NCI-H510A treated with DMSO at 0.1 percent for 48 hours (cell line): ENCODE measurements at regions not wholly inside any gene's neighbourhood (a gene's known extent, or its start where the extent isn't known, plus 50 kb on each side); places are given as distances from the start of the nearest gene placed in this dataset.

Experiments used
- DNase-seq: peaks from one replicate; lab custom pipeline; 2025; lab: John Stamatoyannopoulos, UW

GRCh38 chr1:55684131-55684650 lies 469.0 kb upstream of the USP24 start:
- DNase-seq: peak; percentile 81

GRCh38 chr1:55682198-55682597 lies 467.0 kb upstream of the USP24 start:
- DNase-seq: peak; percentile 74

GRCh38 chr1:55679971-55680370 lies 464.8 kb upstream of the USP24 start:
- DNase-seq: no peak

DNA sequence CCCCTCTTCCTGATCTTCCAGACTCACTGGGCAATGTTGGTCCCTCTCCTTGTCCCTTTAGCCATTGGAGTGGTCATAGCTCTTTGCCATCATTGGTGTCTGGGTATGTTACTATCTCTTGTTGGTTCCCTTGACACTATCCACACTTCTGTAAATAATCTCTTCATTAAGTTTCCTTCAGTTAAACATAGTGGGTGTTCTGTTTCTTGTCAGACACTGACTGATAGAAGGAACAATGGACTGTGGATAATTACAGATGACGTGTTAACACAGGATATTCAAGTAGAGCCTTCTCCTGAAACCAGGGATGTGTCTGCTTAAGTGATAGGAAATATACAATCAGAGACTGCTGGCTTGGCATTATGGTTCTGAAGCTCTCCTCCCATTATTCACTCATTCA lies 458.3 kb upstream of the USP24 start:
- no peak for DNase-seq

DNA sequence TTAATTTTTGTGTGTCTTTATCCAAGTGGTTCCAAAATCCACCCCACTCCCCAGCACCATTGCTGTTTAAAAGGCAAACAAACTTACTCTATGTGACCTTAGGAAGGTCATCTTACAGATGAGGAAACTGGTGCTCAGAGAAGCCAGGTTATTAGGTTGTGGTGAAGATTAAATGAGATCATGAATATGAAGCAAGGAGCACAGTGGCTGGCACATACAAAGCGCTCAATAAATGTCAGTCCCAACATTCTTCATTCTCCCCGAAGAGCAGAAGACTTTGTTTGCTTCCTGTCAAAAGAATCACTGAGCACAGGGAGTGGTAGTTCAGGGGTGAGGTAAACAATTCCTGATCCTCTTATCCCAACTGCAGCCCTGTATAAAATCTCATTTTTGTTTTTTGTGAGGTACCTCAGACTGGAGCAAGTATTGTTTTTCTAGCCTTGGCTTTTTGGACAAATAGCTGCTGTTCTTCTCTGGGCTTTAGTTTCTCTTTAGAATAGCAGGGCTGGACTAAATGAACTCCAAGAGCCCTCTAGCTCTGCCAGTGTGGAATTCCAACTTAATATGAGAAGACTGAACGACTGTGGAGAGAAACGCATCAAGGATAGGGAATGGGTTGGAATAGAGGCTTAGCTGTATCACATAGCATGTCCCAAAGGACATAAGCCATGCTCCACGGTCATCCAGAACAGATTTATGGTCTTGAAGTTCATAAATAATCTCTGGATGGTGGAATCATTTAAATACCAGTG lies 455.3 kb upstream of the USP24 start:
- DNase-seq: peak; percentile 14

- no peak for DNase-seq
These were observed 454.1 kb upstream of the USP24 start for GRCh38 chr1:55669293-55669692.

DNA sequence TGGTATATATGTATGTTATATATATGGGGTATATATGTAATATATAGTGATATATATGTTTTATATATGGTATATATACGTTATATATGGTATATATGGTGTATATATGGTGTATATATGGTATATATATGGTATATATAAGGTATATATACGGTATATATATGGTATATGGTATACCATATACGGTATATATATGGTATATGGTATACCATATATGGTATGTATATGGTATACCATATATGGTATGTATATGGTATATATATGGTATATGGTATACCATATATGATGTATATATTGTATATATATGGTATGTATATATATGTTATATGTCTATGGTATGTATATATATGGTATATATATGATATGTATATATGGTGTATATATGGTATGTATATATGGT lies 447.7 kb upstream of the USP24 start:
- DNase-seq: no peak

- DNase-seq: no peak
These were observed 443.8 kb upstream of the USP24 start for GRCh38 chr1:55658917-55659316.

- no peak for DNase-seq
These were observed 439.6 kb upstream of the USP24 start for GRCh38 chr1:55654750-55655149.

- DNase-seq: no peak
These were observed 439.0 kb upstream of the USP24 start for GRCh38 chr1:55654171-55654570.

- no peak for DNase-seq
These were observed 435.3 kb upstream of the USP24 start for GRCh38 chr1:55650444-55650843.

- no peak for DNase-seq
These were observed 431.0 kb upstream of the USP24 start for GRCh38 chr1:55646181-55646580.

DNA sequence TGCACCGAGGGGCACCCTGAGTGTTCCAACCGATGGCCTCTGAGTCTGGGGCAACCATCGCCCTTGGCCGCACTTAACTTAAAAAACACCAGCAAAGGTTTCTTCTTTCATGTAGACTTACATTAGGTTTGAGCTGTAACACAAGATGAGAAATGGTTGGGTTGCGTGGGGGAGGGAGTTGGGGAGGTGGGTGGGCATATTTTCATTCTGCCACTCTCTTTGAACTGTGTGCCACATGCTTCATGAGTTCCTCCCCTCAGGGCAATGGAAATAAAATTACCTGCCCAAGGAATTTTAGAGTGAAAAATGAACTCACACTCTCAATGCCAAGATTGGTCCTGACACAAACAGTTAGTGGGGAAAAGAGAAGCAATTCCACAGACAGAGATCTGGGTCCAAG lies 430.1 kb upstream of the USP24 start:
- DNase-seq: no peak

DNA sequence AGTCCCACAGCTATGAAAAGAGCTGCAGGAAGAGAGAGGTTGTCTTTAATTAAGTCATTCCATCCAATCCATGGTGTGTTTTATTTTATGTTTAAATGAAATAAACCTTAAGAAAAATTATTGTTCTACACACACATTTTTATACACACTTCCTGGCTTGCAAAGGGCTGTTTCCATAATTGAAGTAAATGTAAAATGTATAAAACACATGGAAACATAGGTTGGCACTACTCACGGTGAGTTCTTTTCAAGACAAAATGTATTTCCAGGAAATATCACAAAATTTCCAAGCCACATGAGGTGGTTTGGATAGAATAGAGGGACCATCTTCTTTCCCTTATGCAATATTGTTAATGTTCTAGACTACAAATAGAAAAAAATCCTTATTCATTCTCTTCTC lies 426.8 kb upstream of the USP24 start:
- no peak for DNase-seq

DNA sequence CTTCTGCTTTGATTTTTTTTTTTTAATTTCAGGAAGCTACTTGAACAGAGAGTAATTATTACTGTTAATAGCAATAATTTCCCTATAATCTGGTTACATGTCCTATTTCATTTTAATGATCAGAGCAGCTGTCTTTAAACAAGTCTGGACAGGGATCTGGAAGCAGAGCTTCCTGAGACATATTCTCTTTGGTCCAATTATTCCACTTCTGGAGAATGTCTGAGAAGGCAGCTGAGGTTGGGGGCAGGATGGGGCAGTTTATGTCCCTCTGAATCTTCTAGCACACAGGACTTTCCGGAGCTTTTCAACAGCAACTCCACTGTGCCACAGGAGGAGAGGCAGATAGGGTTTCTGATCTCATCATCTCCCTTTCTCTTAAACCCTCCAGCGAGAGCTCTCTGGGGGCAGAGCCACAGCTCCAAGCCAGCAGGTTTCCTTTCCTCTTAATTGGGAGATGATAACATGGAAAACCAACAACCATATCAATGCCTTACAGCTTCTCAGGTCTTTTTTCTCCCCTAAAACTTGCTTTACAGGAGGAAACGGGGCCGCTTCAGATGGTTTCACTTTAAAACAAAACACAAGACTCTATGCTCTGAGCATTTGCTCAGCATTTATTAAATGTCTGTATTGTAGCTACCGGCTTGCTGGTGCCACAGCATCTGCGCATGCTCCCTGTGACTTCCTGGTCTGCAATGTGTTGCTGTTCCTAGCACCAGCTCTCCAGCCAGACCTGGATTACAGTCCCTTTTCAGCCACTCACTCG lies 425.7 kb upstream of the USP24 start:
- no peak for DNase-seq

DNA sequence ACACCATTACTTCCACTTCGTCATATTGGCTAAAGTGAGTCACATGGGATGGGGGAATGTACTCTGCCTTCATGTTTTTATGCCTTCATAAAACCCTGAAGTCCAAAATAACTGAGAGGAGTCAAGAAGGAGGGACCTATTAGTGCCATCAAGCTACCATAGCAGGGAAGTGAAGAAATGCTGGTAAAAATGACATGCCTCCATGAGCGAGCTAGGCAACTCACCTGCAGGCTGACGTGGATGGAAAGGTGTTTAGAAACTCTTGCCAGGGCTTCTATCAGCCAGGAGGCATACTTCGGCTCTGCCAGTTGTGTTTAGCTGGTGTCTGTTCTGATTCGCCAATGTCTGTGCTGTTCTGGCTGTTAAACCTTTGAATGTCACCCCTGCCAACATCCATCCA lies 424.4 kb upstream of the USP24 start:
- no peak for DNase-seq

DNA sequence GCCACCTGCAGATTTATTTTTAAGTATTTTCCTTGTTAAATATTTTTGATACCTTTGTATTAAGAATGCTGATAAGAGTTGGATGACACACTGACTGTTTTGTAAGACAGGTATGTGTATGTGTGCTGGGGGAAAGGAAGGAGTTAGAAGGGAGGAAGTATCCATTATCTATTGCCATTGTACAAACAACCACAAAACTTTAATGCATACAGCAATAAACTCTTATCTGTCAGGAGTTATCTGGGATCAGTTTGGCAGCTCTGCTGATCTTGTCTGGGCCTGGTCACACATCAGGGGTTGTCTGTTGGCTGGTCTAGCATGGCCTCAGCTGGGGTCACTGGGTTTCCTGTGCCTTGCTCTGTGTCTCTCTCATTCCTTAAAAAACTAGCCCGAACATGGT lies 423.9 kb upstream of the USP24 start:
- no peak for DNase-seq

DNA sequence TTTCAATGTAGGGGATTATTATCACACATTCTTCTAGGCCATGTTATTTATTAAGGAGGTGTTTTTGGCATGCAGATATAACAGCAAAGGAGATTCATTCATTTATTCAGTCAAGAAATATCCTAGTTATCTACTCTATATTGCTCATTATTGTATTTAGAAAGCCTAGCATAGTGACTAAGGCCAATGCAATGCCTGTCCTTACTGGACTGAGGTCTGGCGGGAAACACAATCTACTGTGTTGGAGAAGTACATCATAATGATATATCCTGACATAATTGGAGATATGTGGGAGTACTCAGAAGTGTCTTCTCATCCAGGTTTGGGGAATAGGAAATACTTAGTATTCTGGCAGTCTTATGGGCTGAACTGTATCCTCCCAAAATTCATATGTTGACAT lies 421.5 kb upstream of the USP24 start:
- no peak for DNase-seq

GRCh38 chr1:55635856-55636255 lies 420.7 kb upstream of the USP24 start:
- DNase-seq: no peak

- DNase-seq: no peak
These were observed 419.4 kb upstream of the USP24 start for GRCh38 chr1:55634516-55634915.

DNA sequence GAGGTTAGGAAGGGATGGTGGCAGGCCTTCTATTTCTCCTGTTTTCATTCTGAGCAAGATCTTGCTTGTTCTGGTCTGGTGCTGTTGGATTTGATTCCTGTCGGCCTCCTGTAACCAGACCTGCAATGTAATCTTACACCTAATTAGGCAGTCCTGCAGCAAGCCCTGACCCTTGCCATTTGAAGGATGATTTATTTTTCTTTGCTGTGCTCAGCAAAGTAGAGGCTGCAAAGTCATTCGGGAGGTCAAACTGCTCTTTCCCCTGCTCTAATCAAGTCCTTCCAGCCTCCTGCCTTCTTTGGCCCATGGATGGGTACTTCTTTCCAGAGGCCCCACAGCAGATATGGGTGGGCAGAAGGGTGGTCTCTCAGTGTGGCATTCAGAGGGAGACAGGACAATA lies 417.7 kb upstream of the USP24 start:
- peak; percentile 72 for DNase-seq

DNA sequence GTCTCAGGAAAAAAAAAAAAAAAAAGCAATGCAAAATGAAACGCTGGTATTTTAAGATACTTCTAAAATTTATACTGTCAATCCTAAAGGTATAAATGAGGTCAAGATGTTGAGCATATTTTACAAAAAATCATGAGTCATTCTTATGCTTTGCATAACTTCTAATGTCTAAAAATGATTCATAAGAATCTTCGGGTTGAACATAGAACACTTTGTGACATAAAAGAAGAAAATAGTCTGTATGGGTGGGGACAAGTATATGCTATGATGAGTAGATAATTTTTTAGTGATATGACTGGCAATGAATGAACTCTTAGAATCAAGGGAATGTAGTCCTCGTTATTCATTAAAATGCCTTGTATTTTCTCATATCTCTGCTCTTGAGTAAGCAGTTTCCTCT lies 416.9 kb upstream of the USP24 start:
- no peak for DNase-seq

- DNase-seq: no peak
These were observed 416.3 kb upstream of the USP24 start for GRCh38 chr1:55631509-55631908.
